GM19035 (cell line): ENCODE measurements at regions not wholly inside any gene's neighbourhood (a gene's known extent, or its start where the extent isn't known, plus 50 kb on each side); places are given as distances from the start of the nearest gene placed in this dataset.

Experiments used
- ATAC-seq: cut with Tn5 transposase; IDR thresholded peaks from one replicate; pipeline ENCODE4 v1.9.1; 2021; ENCODE audit not compliant: unreplicated experiment

- no peak for ATAC-seq
Measured at GRCh38 chr7:32347244-32347828, 142.8 kb downstream of the LSM5 start.

- ATAC-seq: no peak
Measured at GRCh38 chr7:32346253-32346652, 143.9 kb downstream of the LSM5 start.

- ATAC-seq: no peak
Measured at GRCh38 chr7:32336726-32337125, 153.5 kb downstream of the LSM5 start.

GRCh38 chr7:32335107-32335506 is 155.1 kb downstream of the LSM5 start:
- ATAC-seq: no peak

GRCh38 chr7:32330602-32331001 is 159.6 kb downstream of the LSM5 start:
- no peak for ATAC-seq

- ATAC-seq: no peak
Measured at GRCh38 chr7:32326078-32326477, 164.1 kb downstream of the LSM5 start.

GRCh38 chr7:32323712-32324111 is 166.5 kb downstream of the LSM5 start:
- no peak for ATAC-seq

GRCh38 chr7:32319012-32319382 is 171.2 kb downstream of the LSM5 start:
- ATAC-seq: no peak

- ATAC-seq: no peak
Measured at GRCh38 chr7:32318300-32319011, 171.7 kb downstream of the LSM5 start.

GRCh38 chr7:32316839-32317238 is 173.3 kb downstream of the LSM5 start:
- ATAC-seq: no peak

- ATAC-seq: no peak
Measured at GRCh38 chr7:32314761-32315160, 175.4 kb downstream of the LSM5 start.

- no peak for ATAC-seq
Measured at GRCh38 chr7:32301427-32301826, 188.8 kb downstream of the LSM5 start.

GRCh38 chr7:32299133-32299702 is 191.0 kb downstream of the LSM5 start:
- ATAC-seq: no peak

GRCh38 chr7:32298408-32299132 is 191.6 kb downstream of the LSM5 start:
- ATAC-seq: no peak

- ATAC-seq: no peak
Measured at GRCh38 chr7:32293833-32294232, 196.3 kb downstream of the LSM5 start.

GRCh38 chr7:32289651-32290414 is 200.3 kb downstream of the LSM5 start:
- no peak for ATAC-seq

GRCh38 chr7:32285698-32286097 is 204.5 kb downstream of the LSM5 start:
- ATAC-seq: no peak

- no peak for ATAC-seq
Measured at GRCh38 chr7:32283546-32283945, 206.6 kb downstream of the LSM5 start.

GRCh38 chr7:32279500-32279899 is 209.3 kb upstream of the PDE1C start:
- ATAC-seq: no peak

- ATAC-seq: no peak
Measured at GRCh38 chr7:32275216-32276009, 205.2 kb upstream of the PDE1C start.
